ENCODE measurements at regions not wholly inside any gene's neighbourhood (a gene's known extent, or its start where the extent isn't known, plus 50 kb on each side); places are given as distances from the start of the nearest gene placed in this dataset.
"Not testable (repeated sequence)": the region's sequence is repeated elsewhere in the genome, so short reads cannot be mapped to it uniquely, and the experiment has no call there.

DNA sequence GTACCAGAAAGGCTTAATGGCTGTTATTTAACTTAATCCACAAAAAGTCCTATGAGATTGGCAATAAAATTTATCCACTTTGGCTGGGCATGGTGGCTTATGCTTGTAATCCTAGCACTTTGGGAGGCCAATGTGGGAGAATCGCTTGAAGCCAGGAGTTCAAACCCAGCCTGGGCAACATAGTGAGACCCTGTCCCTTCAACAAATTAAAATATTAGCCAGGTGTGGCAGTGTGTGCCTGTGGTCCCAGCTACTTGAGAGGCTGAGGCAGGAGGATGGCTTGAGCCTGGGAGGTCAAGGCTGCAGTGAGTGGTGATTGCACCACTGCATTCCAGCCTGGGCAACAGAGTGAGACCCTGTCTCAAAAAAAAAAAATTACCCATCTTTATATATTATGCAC, 193.4 kb upstream of the GATA6 start:
- H3K27me3 ChIP-seq (replicated peaks); H3K27ac ChIP-seq; H3K4me1 ChIP-seq (replicated peaks); H3K4me3 ChIP-seq; DNase-seq (ENCODE audit: low read depth in 1 of 2, low spot score in 2 of 2); H3K9me3 ChIP-seq (replicated peaks); H3K36me3 ChIP-seq: not testable (repeated sequence)

DNA sequence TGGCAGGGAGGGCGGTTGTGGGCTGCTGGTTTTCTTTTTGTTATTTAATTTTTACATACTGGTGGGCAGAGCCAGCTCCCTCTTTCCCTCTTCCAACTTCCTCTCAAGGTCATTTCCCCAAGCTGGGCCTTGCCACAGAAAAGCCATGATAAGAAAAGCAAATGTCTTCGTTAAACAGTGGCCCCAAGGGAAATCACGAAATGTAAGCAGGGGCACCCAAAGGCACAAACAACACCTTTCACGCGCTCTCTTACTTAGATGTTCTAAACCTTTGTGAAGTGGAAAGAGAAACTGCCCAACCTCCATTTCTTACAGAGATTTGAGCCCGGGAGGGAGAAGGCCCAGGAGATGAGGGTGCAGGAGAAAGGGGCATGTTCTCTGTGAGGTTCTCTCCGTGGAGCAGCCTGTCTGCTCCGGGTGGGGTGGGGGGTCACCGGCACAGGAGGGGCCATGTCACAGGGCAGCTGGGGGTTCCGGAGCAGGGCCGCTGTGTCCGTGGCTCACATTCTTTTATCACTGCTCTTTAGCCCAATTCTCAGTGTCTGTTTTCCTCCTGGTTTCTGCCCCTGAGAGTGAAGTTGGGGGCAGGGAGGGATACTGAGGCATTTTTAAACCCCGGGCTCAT, 190.7 kb upstream of the GATA6 start:
- H3K4me3 ChIP-seq = no peak overlapping the region
- H3K9me3 ChIP-seq (replicated peaks) = no peaks in the 10 kb centered on the region
- H3K27me3 ChIP-seq (replicated peaks) = no peaks in the 10 kb centered on the region
- no peak for DNase-seq (ENCODE audit: low read depth in 1 of 2, low spot score in 2 of 2)
- H3K4me1 ChIP-seq (replicated peaks) = no peaks in the 10 kb centered on the region
- H3K27ac ChIP-seq = no peak overlapping the region
- no peaks in the 10 kb centered on the region for H3K36me3 ChIP-seq

DNA sequence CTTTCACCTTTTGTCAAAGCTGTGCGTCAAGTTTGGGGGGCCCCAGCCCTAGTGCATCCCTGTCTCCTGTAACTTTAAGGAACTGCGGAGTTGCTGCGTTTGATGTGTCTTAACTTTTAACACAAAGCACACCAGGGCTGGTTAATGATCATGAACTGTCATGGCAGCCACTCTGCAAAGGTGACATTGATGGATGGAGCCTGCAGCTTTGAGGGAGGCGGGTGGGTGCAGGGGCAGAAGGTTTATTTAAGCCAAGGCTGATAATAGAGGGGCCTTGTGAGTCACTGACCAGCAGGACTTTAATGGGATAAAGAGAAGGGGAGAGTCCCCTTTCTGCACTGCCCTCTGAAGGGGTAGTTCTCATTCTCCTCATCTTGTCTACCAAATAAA, 190.2 kb upstream of the GATA6 start:
- no peak overlapping the region for H3K4me3 ChIP-seq
- no peaks in the 10 kb centered on the region for H3K27me3 ChIP-seq (replicated peaks)
- H3K9me3 ChIP-seq (replicated peaks) = no peaks in the 10 kb centered on the region
- H3K27ac ChIP-seq = no peak overlapping the region
- H3K4me1 ChIP-seq (replicated peaks) = no peaks in the 10 kb centered on the region
- no peaks in the 10 kb centered on the region for H3K36me3 ChIP-seq
- no peak for DNase-seq (ENCODE audit: low read depth in 1 of 2, low spot score in 2 of 2)

GRCh38 chr18:21979759-21980158, 189.6 kb upstream of the GATA6 start:
- Histone ChIP-seq H3K27me3 (replicated peaks) (no peaks in the 10 kb centered on the region), H3K4me3 (no peak overlapping the region), H3K27ac (no peak overlapping the region), H3K36me3 (no peaks in the 10 kb centered on the region), H3K9me3 (replicated peaks) (no peaks in the 10 kb centered on the region), H3K4me1 (replicated peaks) (no peaks in the 10 kb centered on the region)
- no peak for DNase-seq (ENCODE audit: low read depth in 1 of 2, low spot score in 2 of 2)

- Histone ChIP-seq H3K4me3 (no peak overlapping the region), H3K9me3 (replicated peaks) (no peaks in the 10 kb centered on the region), H3K4me1 (replicated peaks) (no peaks in the 10 kb centered on the region), H3K36me3 (no peaks in the 10 kb centered on the region), H3K27me3 (replicated peaks) (no peaks in the 10 kb centered on the region), H3K27ac (no peak overlapping the region)
- DNase-seq (ENCODE audit: low read depth in 1 of 2, low spot score in 2 of 2) = no peak
Observed at GRCh38 chr18:21980744-21981143, 188.6 kb upstream of the GATA6 start.

- H3K27ac ChIP-seq; H3K9me3 ChIP-seq (replicated peaks); H3K4me1 ChIP-seq (replicated peaks); H3K4me3 ChIP-seq; H3K36me3 ChIP-seq; DNase-seq (ENCODE audit: low read depth in 1 of 2, low spot score in 2 of 2); H3K27me3 ChIP-seq (replicated peaks): not testable (repeated sequence)
Observed at GRCh38 chr18:21981489-21981888, 187.9 kb upstream of the GATA6 start.

- peak; percentile 78 to 80 for DNase-seq (ENCODE audit: low read depth in 1 of 2, low spot score in 2 of 2)
- H3K4me1 ChIP-seq (replicated peaks) = peaks cover 15% of the 10 kb centered on the region
Observed at GRCh38 chr18:21991081-21991534, 178.3 kb upstream of the GATA6 start.

GRCh38 chr18:21991886-21992285, 177.5 kb upstream of the GATA6 start:
- Histone ChIP-seq H3K9me3 (replicated peaks) (no peaks in the 10 kb centered on the region; the same call in 1 of the 2 replicates), H3K4me3 (no peak overlapping the region), H3K36me3 (no peaks in the 10 kb centered on the region), H3K27ac (no peak overlapping the region), H3K27me3 (replicated peaks) (no peaks in the 10 kb centered on the region), H3K4me1 (replicated peaks) (peaks cover 15% of the 10 kb centered on the region)
- DNase-seq (ENCODE audit: low read depth in 1 of 2, low spot score in 2 of 2) = no peak

More at GRCh38 chr18:21991081-21991534, 178.3 kb upstream of the GATA6 start:
- H3K4me3 ChIP-seq = no peak overlapping the region
- H3K27me3 ChIP-seq (replicated peaks) = no peaks in the 10 kb centered on the region
- no peaks in the 10 kb centered on the region for H3K36me3 ChIP-seq
- H3K27ac ChIP-seq = no peak overlapping the region
- no peaks in the 10 kb centered on the region; the same call in 1 of the 2 replicates for H3K9me3 ChIP-seq (replicated peaks)

DNA sequence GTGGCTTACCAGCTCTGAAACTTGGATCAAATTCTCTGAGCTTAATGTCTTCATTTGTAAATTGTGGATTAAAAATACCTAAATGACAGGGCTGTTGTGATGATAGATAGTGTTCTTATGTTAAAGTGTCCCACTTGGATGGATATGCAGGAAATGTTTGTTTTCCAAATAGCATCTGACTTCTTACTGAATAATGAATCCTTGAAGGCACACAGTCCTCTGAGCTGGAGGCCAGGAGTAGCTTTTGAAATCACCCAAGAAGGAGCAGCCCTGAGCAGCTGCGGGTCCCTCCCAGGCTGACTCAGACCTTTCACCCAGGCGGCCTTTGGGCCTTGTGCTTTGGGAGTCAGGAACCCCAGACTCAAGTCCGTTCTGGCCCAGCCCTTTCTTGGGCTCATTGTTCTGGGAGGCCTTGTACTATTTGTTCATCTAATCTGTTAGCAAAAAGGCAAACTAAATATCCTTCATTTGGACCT, 173.0 kb upstream of the GATA6 start:
- Histone ChIP-seq H3K4me1 (replicated peaks) (peaks cover 7% of the 10 kb centered on the region), H3K36me3 (no peaks in the 10 kb centered on the region), H3K27ac (no peak overlapping the region), H3K9me3 (replicated peaks) (no peaks in the 10 kb centered on the region), H3K27me3 (replicated peaks) (no peaks in the 10 kb centered on the region), H3K4me3 (no peak overlapping the region)
- no peak for DNase-seq (ENCODE audit: low read depth in 1 of 2, low spot score in 2 of 2)

GRCh38 chr18:21997207-21998143, 171.9 kb upstream of the GATA6 start:
- no peaks in the 10 kb centered on the region for H3K36me3 ChIP-seq
- H3K9me3 ChIP-seq (replicated peaks) = no peaks in the 10 kb centered on the region
- no peak overlapping the region for H3K4me3 ChIP-seq
- H3K27ac ChIP-seq = no peak overlapping the region
- H3K4me1 ChIP-seq (replicated peaks) = no peaks in the 10 kb centered on the region
- H3K27me3 ChIP-seq (replicated peaks) = no peaks in the 10 kb centered on the region
- peak in 1 of 2 experiments; percentile 43 for DNase-seq (ENCODE audit: low read depth in 1 of 2, low spot score in 2 of 2)

GRCh38 chr18:21998486-21998885, 170.9 kb upstream of the GATA6 start:
- H3K9me3 ChIP-seq (replicated peaks) = no peaks in the 10 kb centered on the region
- no peak for DNase-seq (ENCODE audit: low read depth in 1 of 2, low spot score in 2 of 2)
- H3K4me3 ChIP-seq = no peak overlapping the region
- H3K27ac ChIP-seq = no peak overlapping the region
- no peaks in the 10 kb centered on the region for H3K4me1 ChIP-seq (replicated peaks)
- H3K27me3 ChIP-seq (replicated peaks) = no peaks in the 10 kb centered on the region
- H3K36me3 ChIP-seq = no peaks in the 10 kb centered on the region

DNA sequence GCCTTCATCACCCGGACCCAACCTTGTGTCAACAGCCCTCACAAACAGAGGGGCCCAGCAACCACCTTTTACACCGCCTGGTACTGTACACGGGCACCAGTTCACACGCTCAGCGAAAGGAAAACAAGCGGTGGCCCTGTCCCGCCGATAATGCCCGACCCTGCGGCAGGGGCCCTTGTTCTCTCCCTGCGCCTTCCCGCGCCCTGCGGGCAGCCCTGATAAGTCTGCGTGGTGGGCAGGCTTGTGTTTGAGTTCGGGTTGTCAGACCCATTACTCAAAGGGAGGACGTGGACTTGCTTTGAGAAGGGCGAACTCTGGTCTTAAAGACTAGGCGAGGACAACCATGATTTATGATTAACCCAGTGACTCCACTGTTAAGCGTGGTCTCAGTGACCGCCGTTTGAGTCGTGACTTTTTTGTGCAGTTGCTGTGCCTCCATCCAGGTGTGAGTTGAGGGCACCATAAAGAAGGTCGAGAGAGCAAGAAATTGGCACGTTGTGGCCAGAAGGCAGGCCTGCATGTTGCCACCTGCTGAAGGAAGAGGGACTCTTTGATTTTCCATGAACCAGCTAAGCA, 167.4 kb upstream of the GATA6 start:
- DNase-seq (ENCODE audit: low read depth in 1 of 2, low spot score in 2 of 2) = no peak
- Histone ChIP-seq H3K27me3 (replicated peaks) (no peaks in the 10 kb centered on the region), H3K36me3 (no peaks in the 10 kb centered on the region), H3K4me3 (no peak overlapping the region), H3K9me3 (replicated peaks) (no peaks in the 10 kb centered on the region), H3K4me1 (replicated peaks) (no peaks in the 10 kb centered on the region), H3K27ac (no peak overlapping the region)

DNA sequence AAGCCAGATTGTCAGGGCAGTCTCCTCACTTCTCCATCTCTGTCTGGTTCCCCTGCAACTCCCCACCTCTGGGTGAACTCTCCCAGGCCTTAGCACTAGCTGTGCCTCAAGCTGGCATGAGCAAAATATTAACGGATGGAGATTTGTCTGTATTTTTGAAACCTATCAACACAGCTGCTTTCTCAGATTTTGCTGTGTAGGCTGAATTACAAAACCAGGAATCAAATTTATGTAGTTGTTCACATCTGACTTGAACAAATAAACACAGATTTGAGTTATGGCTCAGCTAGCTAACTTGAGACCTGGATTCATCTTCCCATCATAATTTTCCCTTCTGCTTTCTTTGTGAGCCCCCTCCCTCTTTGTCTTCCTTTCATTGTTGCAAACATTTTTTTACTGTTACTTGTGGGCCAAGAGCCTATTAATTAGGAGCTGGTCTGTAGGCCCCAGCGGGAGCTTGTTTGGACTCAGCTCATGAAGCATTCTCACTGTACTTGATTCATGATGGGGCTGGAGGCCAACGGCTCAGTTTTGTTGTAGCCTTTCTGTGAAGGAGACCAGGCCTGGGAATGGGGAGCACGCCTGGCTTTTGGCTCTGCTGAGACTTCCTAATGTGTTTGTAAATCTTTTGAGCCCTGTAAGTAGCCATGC, 164.1 kb upstream of the GATA6 start:
- Histone ChIP-seq H3K4me3 (no peak overlapping the region), H3K9me3 (replicated peaks) (no peaks in the 10 kb centered on the region), H3K27ac (no peak overlapping the region), H3K4me1 (replicated peaks) (no peaks in the 10 kb centered on the region), H3K36me3 (no peaks in the 10 kb centered on the region), H3K27me3 (replicated peaks) (no peaks in the 10 kb centered on the region)
- DNase-seq (ENCODE audit: low read depth in 1 of 2, low spot score in 2 of 2) = no peak

All from SJSA1 (cell line).